22Rv1 (cell line): ENCODE measurements at regions not wholly inside any gene's neighbourhood (a gene's known extent, or its start where the extent isn't known, plus 50 kb on each side); places are given as distances from the start of the nearest gene placed in this dataset.

Source experiments
- H3K27ac ChIP-seq: fragments of 450-650 bp; 2 replicates; pipeline ENCODE4 v1.5.1; 2017
- ZFX ChIP-seq: fragments of 450-650 bp; IDR thresholded peaks from 2 replicates; pipeline ENCODE4 v1.6.1; 2017; ENCODE audit warnings: antibody characterized with exemption, borderline replicate concordance
- TF ChIP-seq, protein P1 (sequence below): fragments of 450-650 bp; IDR thresholded peaks from 2 replicates; pipeline ENCODE4 v1.5.1; 2017; ENCODE audit warnings: mild to moderate bottlenecking

DNA sequence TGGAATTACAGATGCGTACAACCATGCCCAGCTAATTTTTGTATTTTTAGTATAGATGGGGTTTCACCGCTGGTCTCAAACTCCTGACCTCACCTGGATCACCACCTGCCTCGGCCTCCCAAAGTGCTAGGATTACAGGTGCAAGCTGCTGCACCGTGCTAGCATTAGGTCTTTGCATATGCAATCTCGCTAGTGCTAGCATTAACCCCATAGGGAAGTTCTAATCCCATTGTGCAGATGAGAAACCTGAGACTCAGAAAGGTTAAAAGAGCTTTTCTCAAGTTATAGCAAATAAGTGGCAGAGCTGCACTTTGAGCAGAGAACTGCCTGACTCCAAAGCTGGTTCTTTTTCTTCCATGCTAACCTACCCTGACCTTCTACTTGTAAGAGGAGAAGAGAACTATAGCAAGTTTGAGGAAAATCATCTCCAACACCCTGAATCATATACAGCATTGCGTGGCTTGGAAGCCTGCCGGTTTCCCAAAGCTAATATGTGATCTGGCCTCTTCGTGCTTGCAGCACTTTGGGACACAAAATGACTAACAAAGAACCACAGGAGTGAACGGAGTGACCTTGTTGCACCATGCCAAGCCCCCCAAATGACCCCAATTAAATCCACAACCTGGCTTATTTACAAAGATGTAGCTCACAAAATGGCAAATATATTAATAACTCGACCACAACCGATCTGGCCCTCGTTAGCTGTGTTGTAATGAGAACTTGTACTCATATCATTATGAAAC lies 185.1 kb downstream of the TM2D1 start:
- TF ChIP-seq, protein P1, sequence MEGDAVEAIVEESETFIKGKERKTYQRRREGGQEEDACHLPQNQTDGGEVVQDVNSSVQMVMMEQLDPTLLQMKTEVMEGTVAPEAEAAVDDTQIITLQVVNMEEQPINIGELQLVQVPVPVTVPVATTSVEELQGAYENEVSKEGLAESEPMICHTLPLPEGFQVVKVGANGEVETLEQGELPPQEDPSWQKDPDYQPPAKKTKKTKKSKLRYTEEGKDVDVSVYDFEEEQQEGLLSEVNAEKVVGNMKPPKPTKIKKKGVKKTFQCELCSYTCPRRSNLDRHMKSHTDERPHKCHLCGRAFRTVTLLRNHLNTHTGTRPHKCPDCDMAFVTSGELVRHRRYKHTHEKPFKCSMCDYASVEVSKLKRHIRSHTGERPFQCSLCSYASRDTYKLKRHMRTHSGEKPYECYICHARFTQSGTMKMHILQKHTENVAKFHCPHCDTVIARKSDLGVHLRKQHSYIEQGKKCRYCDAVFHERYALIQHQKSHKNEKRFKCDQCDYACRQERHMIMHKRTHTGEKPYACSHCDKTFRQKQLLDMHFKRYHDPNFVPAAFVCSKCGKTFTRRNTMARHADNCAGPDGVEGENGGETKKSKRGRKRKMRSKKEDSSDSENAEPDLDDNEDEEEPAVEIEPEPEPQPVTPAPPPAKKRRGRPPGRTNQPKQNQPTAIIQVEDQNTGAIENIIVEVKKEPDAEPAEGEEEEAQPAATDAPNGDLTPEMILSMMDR = no peak
- no peak overlapping the region for H3K27ac ChIP-seq

DNA sequence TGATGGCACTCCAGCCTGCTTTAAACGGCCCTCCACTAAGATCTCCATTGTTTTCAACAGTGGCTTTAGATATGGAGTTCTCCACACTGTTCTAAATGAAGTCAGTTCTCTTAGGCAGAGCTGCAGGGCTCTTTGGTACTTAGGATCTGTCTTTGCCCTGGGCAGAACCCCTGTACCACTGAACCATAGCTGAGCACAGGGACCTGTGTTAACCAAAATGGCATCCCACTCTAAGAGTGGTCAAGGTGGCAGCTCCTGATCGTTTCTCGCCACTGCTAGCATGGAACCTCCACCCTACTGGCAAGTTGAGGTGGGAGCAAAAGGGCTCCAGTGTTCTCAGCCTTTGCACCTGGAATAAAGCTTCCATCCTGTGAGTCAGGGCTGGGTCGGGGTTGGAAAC lies 186.7 kb downstream of the TM2D1 start:
- no peak for TF ChIP-seq ZFX
- TF ChIP-seq, protein P1 = no peak
- no peak overlapping the region for H3K27ac ChIP-seq

DNA sequence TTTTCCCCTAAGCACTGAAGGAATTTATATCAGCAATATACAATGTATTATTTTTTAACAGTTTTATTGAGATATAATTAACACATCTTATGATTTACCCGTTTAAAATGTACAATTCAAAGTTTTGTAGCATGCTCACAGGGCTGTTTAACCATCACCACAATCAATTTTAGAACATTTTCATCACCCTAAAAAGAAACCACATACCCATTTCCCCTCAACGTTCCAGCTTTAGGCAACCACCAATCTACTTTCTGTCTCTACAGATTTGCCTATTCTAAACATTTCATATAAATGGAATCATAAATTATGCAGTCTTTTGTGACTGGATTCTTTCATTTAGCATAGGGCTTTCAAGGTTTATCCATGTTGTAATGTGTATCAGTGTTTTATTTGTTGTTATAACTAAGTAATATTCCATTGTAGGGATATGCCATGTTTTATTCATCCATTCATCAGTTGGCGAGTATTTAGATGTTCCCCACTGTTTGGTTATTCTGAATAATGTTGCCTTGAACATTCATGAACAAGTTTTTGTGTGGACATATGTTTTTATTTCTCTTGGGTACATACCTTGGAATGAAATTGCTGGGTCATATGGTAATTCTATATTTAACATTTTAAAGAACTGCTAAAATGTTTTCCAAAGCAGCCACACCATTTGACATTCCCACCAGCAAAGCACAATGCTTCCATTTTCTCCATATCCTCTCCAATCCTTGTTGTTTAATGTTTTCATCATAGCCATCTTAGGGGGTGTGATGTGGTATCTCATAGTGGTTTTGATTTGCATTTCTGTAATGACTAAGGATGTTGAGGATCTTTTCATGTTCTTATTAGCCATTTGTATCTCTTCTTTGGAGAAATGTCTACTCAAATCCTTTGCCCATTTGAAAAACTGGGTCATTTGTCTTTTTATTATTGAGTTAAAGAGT lies 188.5 kb downstream of the TM2D1 start:
- no peak overlapping the region for H3K27ac ChIP-seq
- TF ChIP-seq, protein P1 = no peak
- no peak for TF ChIP-seq ZFX

DNA sequence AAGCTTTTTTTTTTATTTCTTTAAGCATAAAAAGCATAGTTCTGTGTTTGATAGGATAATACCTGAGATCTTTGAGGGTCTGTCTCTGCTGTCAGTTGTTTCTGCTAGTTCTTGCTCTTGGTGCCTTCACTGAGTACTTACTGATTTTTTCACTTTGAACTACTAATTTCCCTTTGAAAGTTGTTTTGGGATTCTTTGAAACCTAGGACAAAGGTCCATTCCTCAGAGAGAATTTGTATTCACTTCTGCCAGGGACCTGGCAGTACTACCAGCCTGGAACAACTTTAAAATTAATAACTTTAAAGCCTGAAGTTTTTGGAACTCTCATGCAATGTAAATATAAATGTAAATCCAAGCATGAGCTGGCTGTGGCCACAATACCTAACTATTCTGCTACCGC lies 190.1 kb downstream of the TM2D1 start:
- no peak overlapping the region for H3K27ac ChIP-seq
- TF ChIP-seq, protein P1 = no peak
- TF ChIP-seq ZFX = no peak

DNA sequence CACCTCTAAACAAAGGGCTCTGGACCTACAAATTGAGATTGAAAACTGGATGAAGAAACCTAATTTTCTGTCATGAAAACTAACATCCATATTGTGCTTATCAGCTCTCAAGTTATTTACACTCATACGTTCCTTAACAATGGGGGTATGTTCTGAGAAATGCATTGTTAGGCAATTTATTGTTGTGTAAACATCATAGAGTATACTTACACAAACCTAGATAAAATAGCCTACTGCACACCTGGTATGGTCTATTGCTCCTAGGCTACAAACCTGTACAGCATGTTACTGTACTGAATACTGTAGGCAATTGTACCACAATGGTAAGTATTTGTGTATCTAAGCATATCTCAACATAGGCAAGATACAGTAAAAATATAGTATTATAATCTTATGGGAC lies 191.4 kb downstream of the TM2D1 start:
- H3K27ac ChIP-seq = no peak overlapping the region
- TF ChIP-seq ZFX = no peak
- TF ChIP-seq, protein P1 = no peak

DNA sequence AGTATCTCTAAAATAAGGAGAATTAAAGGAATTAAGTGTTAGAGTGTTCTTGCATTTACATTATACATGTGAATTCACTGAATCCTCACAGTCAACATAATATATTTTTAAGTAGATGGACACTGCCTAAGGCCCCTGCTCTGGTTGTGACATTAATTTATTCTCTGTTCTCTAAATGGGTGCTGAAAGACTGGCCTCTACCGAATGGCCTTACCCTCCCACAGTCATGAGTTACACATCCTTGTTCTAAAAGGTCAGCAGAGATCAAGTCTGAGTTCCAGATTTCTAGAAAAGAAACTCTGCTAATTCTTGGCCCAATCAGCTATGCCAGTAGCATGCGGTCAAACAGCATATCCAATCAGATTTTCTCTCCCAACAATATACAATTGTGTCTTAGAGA lies 193.2 kb downstream of the TM2D1 start:
- H3K27ac ChIP-seq = no peak overlapping the region
- TF ChIP-seq, protein P1 = no peak
- no peak for TF ChIP-seq ZFX
